Activated CD8-positive, alpha-beta T cell treated with anti-CD3 and anti-CD28 coated beads for 36 hours (primary cell): ENCODE measurements at regions not wholly inside any gene's neighbourhood (a gene's known extent, or its start where the extent isn't known, plus 50 kb on each side); places are given as distances from the start of the nearest gene placed in this dataset.

Source experiments
- ATAC-seq: fragments of 200-7000 bp; cut with Tn5 transposase; one replicate; pipeline ENCODE4 v1.10.0; 2021; ENCODE audit warnings: mild to moderate bottlenecking, moderate library complexity
- CTCF ChIA-PET: fragments of 350-600 bp; sonication (Branson Sonifier 250); formaldehyde crosslinking; loops from one replicate; lab custom pipeline; 2021; ENCODE audit warnings: antibody characterized with exemption; lab: Charles Lee
- POLR2A ChIA-PET: fragments of 350-600 bp; sonication (Branson Sonifier 250); formaldehyde crosslinking; loops from one replicate; lab custom pipeline; 2021; ENCODE audit warnings: antibody characterized with exemption; lab: Charles Lee
- DNase-seq: peaks from one replicate; pipeline ENCODE4 v3.0.0-alpha.2; 2020
- H3K27ac Mint-ChIP-seq: one replicate; pipeline ENCODE4 v1.8.0; 2021; ENCODE audit warnings: mild to moderate bottlenecking, mixed read lengths
- H3K27me3 Mint-ChIP-seq: one replicate; pipeline ENCODE4 v1.8.0; 2021; ENCODE audit warnings: mixed read lengths
- H3K36me3 Mint-ChIP-seq: one replicate; pipeline ENCODE4 v1.8.0; 2021; ENCODE audit warnings: low read depth, mixed read lengths
- H3K4me1 Mint-ChIP-seq: one replicate; pipeline ENCODE4 v1.8.0; 2021; ENCODE audit warnings: low read depth, mixed read lengths
- H3K4me3 Mint-ChIP-seq: one replicate; pipeline ENCODE4 v1.8.0; 2021; ENCODE audit warnings: mild to moderate bottlenecking, moderate library complexity, mixed read lengths
- H3K9me3 Mint-ChIP-seq: one replicate; pipeline ENCODE4 v1.8.0; 2021; ENCODE audit warnings: mixed read lengths
- CTCF ChIP-seq: fragments of 200-600 bp; IDR thresholded peaks from one replicate; pipeline ENCODE4 v1.8.0; 2022; ENCODE audit warnings: antibody characterized with exemption, mild to moderate bottlenecking
- intact Hi-C: fragments of 100-400 bp; cut with micrococcal nuclease; formaldehyde crosslinking; loops from one replicate; pipeline ENCODE4 v1.10.0; 2022

GRCh38 chr9:129237803-129238202 is 59.7 kb upstream of the IER5L start:
- Mint-ChIP-seq H3K4me3 (peak overlapping the region; percentile 78), H3K27ac (peak overlapping the region; percentile 96), H3K9me3 (peaks cover 15% of the 10 kb centered on the region), H3K27me3 (no peaks in the 10 kb centered on the region), H3K4me1 (peaks cover 63% of the 10 kb centered on the region), H3K36me3 (no peaks in the 10 kb centered on the region)
- no peak for DNase-seq
- no peak for TF ChIP-seq CTCF
- ChIA-PET CTCF (interaction anchor here (0.9 to 4.7 kb wide), 8 partner anchors 13 to 223 kb away, joined by 3 to 19 read pairs (median 4); no protein-coding TSS in a partner anchor), POLR2A (interaction anchor here (0.7 to 4.0 kb wide), 17 partner anchors 8 to 346 kb away, joined by 3 to 14 read pairs (median 4); partner anchors contain the start of gene IER5L)
- intact Hi-C loops: no loop called here
- no peak for ATAC-seq

- DNase-seq (peak; percentile 87), ATAC-seq (peak; percentile 79)
- ChIA-PET POLR2A (interaction anchor here (0.7 to 4.0 kb wide), 16 partner anchors 8 to 259 kb away, joined by 3 to 14 read pairs (median 4); partner anchors contain the start of gene IER5L), CTCF (interaction anchor here (1.2 to 4.7 kb wide), 6 partner anchors 15 to 388 kb away, joined by 3 to 19 read pairs (median 4); no protein-coding TSS in a partner anchor)
- no peaks in the 10 kb centered on the region for H3K36me3 Mint-ChIP-seq
- TF ChIP-seq CTCF: no peak
- H3K9me3 Mint-ChIP-seq: peaks cover 18% of the 10 kb centered on the region
- H3K4me3 Mint-ChIP-seq: peak overlapping the region; percentile 78
- no peaks in the 10 kb centered on the region for H3K27me3 Mint-ChIP-seq
- peaks cover 63% of the 10 kb centered on the region for H3K4me1 Mint-ChIP-seq
- intact Hi-C loops: no loop called here
- H3K27ac Mint-ChIP-seq: peak overlapping the region; percentile 96
Measured at GRCh38 chr9:129237164-129237611, 59.1 kb upstream of the IER5L start.

GRCh38 chr9:129236441-129237145 is 58.5 kb upstream of the IER5L start:
- Mint-ChIP-seq H3K27ac (peak overlapping the region; percentile 96), H3K36me3 (no peaks in the 10 kb centered on the region), H3K9me3 (peaks cover 18% of the 10 kb centered on the region), H3K27me3 (no peaks in the 10 kb centered on the region), H3K4me3 (peak overlapping the region; percentile 78), H3K4me1 (peaks cover 66% of the 10 kb centered on the region)
- peak; percentile 38 for DNase-seq
- TF ChIP-seq CTCF: no peak
- CTCF ChIA-PET: interaction anchor here (1.2 to 4.7 kb wide), 7 partner anchors 14 to 388 kb away, joined by 3 to 19 read pairs (median 6); no protein-coding TSS in a partner anchor
- POLR2A ChIA-PET: interaction anchor here (0.6 to 4.0 kb wide), 15 partner anchors 9 to 604 kb away, joined by 3 to 14 read pairs (median 4); partner anchors contain the start of gene IER5L
- peak; percentile 25 for ATAC-seq
- intact Hi-C loops: no loop called here

- ChIA-PET CTCF (interaction anchor here (1.3 to 4.7 kb wide), 3 partner anchors 14 to 62 kb away, joined by 6 to 19 read pairs (median 7); no protein-coding TSS in a partner anchor), POLR2A (interaction anchor here (0.6 to 4.0 kb wide), 8 partner anchors 24 to 605 kb away, joined by 3 to 14 read pairs (median 4); partner anchors contain the start of gene IER5L)
- peak overlapping the region; percentile 78 for H3K4me3 Mint-ChIP-seq
- H3K27me3 Mint-ChIP-seq: no peaks in the 10 kb centered on the region
- intact Hi-C loops: no loop called here
- peak; percentile 83 for DNase-seq
- peaks cover 18% of the 10 kb centered on the region for H3K9me3 Mint-ChIP-seq
- peaks cover 62% of the 10 kb centered on the region for H3K4me1 Mint-ChIP-seq
- no peaks in the 10 kb centered on the region for H3K36me3 Mint-ChIP-seq
- ATAC-seq: peak; percentile 60
- H3K27ac Mint-ChIP-seq: peak overlapping the region; percentile 87
- no peak for TF ChIP-seq CTCF
Measured at GRCh38 chr9:129235931-129236331, 57.9 kb upstream of the IER5L start.
